Thyroid gland (tissue), 4 donors: ENCODE measurements at regions not wholly inside any gene's neighbourhood (a gene's known extent, or its start where the extent isn't known, plus 50 kb on each side); places are given as distances from the start of the nearest gene placed in this dataset.

ENCODE experiments used
- DNase-seq, 2 donors: peaks; one replicate each; pipeline ENCODE4 v3.0.0-alpha.2; 2019
- H3K27ac ChIP-seq, 3 donors: fragments of 200-600 bp; sonication (generic); 1 replicate in 2 of 3; 2 replicates in 1 of 3; pipeline ENCODE4 v1.5.1; 2016 to 2019; ENCODE audit warnings: mild to moderate bottlenecking in 1 of 3, moderate library complexity in 1 of 3
- H3K27me3 ChIP-seq: fragments of 200-600 bp; sonication (generic); one replicate; pipeline ENCODE4 v1.5.1; 2019
- H3K36me3 ChIP-seq, 2 donors: fragments of 200-600 bp; sonication (generic); one replicate each; pipeline ENCODE4 v1.5.1; 2016 to 2019
- H3K4me1 ChIP-seq, 2 donors: fragments of 200-600 bp; sonication (generic); one replicate each; pipeline ENCODE4 v1.5.1; 2017 to 2019
- H3K4me3 ChIP-seq, 3 donors: fragments of 200-600 bp; sonication (generic); replicated peaks in 1 of 3; 1 replicate in 2 of 3; 2 replicates in 1 of 3; pipeline ENCODE4 v1.5.1; 2016; ENCODE audit warnings: mild to moderate bottlenecking in 1 of 3
- H3K9me3 ChIP-seq: fragments of 200-600 bp; sonication (generic); one replicate; pipeline ENCODE4 v1.5.1; 2017
- POLR2A ChIP-seq, 2 donors: fragments of 450-650 bp; IDR thresholded peaks; one replicate each; pipeline ENCODE4 v1.6.1; 2017; ENCODE audit warnings: antibody characterized with exemption in 2 of 2, mild to moderate bottlenecking in 2 of 2, moderate library complexity in 1 of 2
- WGBS, 2 donors: methylation state at CpG; one replicate each; pipeline ENCODE4 v1.1.5; 2017; 5-methylcytosine and 5-hydroxymethylcytosine counted together
- intact Hi-C: fragments of 100-400 bp; cut with DNase I; formaldehyde crosslinking; loops from one replicate; pipeline ENCODE4 v1.15.1; 2023
- TF ChIP-seq, protein P1 (sequence below), 6 experiments: fragments of 200-600 bp in 3 of 6; fragments of 450-650 bp in 3 of 6; sonication (generic) in 3 of 6; IDR thresholded peaks; one replicate each; pipeline ENCODE4 v1.5.1; 2016 to 2019; ENCODE audit warnings: antibody characterized with exemption in 6 of 6, mild to moderate bottlenecking in 2 of 6, inconsistent platforms in 1 of 6, moderate library complexity in 1 of 6

DNA sequence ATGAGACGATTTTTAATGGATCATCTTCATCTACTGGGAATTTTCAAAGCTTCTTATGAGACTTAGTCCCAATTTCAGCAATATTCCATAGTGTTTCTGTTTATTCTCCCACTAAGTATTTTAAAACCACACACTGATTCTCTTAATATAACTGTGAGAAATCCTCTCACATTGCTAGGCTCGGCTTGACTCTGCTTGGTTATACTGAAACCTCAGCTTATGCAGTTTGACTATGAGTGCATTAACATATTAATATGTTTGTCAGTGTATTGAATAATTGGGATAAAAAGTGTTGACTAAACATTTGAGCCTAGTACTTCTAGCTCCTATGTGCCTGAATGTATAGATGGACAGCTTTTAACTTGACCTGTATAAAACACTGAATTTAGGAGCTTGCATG is 298.5 kb upstream of the IZUMO3 start:
- Histone ChIP-seq H3K36me3 (no peaks in the 10 kb centered on the region), H3K9me3 (no peaks in the 10 kb centered on the region), H3K27me3 (no peaks in the 10 kb centered on the region), H3K4me1 (no peaks in the 10 kb centered on the region), H3K4me3 (no peak overlapping the region), H3K27ac (no peak overlapping the region)
- DNase-seq = no peak
- WGBS, 2 donors = 88% methylated on average over 2 of the region's 2 CpGs
- intact Hi-C loops = no loop called here
- TF ChIP-seq POLR2A (IDR thresholded peaks at IDR 0.05) = no peak
- TF ChIP-seq, protein P1, sequence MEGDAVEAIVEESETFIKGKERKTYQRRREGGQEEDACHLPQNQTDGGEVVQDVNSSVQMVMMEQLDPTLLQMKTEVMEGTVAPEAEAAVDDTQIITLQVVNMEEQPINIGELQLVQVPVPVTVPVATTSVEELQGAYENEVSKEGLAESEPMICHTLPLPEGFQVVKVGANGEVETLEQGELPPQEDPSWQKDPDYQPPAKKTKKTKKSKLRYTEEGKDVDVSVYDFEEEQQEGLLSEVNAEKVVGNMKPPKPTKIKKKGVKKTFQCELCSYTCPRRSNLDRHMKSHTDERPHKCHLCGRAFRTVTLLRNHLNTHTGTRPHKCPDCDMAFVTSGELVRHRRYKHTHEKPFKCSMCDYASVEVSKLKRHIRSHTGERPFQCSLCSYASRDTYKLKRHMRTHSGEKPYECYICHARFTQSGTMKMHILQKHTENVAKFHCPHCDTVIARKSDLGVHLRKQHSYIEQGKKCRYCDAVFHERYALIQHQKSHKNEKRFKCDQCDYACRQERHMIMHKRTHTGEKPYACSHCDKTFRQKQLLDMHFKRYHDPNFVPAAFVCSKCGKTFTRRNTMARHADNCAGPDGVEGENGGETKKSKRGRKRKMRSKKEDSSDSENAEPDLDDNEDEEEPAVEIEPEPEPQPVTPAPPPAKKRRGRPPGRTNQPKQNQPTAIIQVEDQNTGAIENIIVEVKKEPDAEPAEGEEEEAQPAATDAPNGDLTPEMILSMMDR (IDR thresholded peaks at IDR 0.05) = no peak

DNA sequence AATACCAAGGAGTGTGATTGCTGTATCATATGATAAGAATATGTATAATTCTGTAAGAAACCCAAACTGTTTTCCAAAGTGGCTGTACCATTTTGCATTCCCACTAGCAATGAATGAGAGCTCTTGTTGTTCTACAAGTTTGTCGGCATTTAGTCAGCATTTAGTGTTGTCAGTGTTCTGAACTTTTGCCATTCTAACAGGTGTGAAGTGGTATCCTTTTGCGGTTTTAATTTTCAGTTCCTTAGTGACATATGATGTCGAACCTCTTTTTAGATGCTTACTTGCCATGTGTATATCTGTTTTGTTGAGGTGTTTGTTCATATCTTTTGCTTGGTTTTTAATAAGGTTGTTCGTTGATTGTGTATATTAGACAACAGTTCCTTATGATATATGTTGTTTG is 296.3 kb upstream of the IZUMO3 start:
- H3K36me3 ChIP-seq = no peaks in the 10 kb centered on the region
- H3K27ac ChIP-seq = no peak overlapping the region
- H3K4me3 ChIP-seq = no peak overlapping the region
- no peak for DNase-seq
- WGBS, 2 donors = 94 to 95% methylated on average over 4 of the region's 4 CpGs
- no peaks in the 10 kb centered on the region for H3K27me3 ChIP-seq
- no peaks in the 10 kb centered on the region for H3K9me3 ChIP-seq
- H3K4me1 ChIP-seq = no peaks in the 10 kb centered on the region
- TF ChIP-seq, protein P1 (IDR thresholded peaks at IDR 0.05) = no peak
- TF ChIP-seq POLR2A (IDR thresholded peaks at IDR 0.05) = no peak
- intact Hi-C loops = no loop called here

DNA sequence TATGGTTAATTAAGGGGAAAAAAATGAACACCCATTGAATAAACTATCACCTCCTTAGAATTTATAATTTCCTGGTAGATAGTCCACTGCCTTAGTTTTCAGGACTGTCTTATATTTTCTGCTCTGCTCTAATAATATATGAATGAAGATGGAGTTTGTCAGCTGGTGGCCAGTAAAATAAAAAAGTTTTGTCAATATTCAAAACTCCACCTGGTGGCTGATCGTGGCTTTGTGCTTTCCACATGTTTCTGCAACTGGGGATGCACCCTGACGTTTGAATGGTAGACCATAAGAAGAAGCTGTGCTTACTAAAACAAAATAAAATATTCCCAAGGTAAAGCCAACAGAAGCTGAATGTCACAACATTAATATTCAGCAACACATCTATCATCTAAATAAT is 286.6 kb upstream of the IZUMO3 start:
- intact Hi-C loops = no loop called here
- Histone ChIP-seq H3K4me3 (no peak overlapping the region), H3K27me3 (no peaks in the 10 kb centered on the region), H3K27ac (no peak overlapping the region), H3K36me3 (no peaks in the 10 kb centered on the region), H3K9me3 (no peaks in the 10 kb centered on the region), H3K4me1 (no peaks in the 10 kb centered on the region)
- TF ChIP-seq, protein P1 (IDR thresholded peaks at IDR 0.05) = no peak
- no peak for TF ChIP-seq POLR2A (IDR thresholded peaks at IDR 0.05)
- DNase-seq = no peak
- WGBS, 2 donors = 40 to 47% methylated on average over 2 of the region's 2 CpGs

DNA sequence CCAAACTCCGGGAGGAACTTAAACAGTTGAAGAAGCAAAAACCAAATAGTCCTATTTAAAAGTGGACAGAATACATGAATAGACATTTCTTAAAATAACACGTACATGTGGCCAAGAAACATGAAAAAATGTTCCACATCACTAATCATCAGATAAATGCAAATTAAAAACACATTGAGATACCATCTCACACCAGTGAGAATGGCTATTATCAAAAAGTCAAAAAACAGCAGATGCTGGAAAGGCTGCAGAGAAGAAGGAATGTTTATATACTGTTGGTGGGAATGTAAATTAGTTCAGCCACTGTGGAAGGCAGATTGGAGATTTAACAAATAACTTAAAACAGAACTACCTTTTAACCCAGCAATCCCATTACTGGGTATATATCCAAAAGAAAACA is 283.0 kb upstream of the IZUMO3 start:
- WGBS, 2 donors = 56 to 68% methylated on average over 2 of the region's 2 CpGs
- Histone ChIP-seq H3K27ac (no peak overlapping the region), H3K4me1 (no peaks in the 10 kb centered on the region), H3K27me3 (no peaks in the 10 kb centered on the region), H3K9me3 (no peaks in the 10 kb centered on the region), H3K36me3 (no peaks in the 10 kb centered on the region), H3K4me3 (no peak overlapping the region)
- intact Hi-C loops = no loop called here
- DNase-seq = no peak
- TF ChIP-seq, protein P1 (IDR thresholded peaks at IDR 0.05) = no peak
- TF ChIP-seq POLR2A (IDR thresholded peaks at IDR 0.05) = no peak

DNA sequence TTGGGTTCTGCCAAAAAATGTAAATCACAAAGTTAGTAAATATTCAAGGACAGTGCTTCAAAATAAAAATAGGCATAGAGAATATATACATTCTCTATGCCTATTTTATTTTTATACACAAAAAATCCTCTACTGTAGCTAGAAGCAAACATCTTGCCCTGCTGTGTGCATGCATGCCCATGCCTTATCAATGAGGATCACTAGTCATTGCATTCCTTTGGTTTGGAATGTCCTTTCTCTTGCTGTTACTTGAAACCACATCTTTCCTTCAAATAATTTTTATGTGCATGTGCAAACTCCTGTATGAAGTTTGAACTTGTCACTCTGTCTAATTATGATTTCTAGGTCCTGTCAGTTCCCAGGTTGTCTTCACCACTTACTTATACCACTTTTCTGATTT is 278.9 kb upstream of the IZUMO3 start:
- intact Hi-C loops = no loop called here
- H3K4me1 ChIP-seq = no peaks in the 10 kb centered on the region
- H3K9me3 ChIP-seq = no peaks in the 10 kb centered on the region
- no peak overlapping the region for H3K27ac ChIP-seq
- no peak overlapping the region for H3K4me3 ChIP-seq
- TF ChIP-seq, protein P1 (IDR thresholded peaks at IDR 0.05) = no peak
- no peak for TF ChIP-seq POLR2A (IDR thresholded peaks at IDR 0.05)
- no peaks in the 10 kb centered on the region for H3K36me3 ChIP-seq
- no peaks in the 10 kb centered on the region for H3K27me3 ChIP-seq
- DNase-seq = no peak
